ENCODE measurements at regions not wholly inside any gene's neighbourhood (a gene's known extent, or its start where the extent isn't known, plus 50 kb on each side); places are given as distances from the start of the nearest gene placed in this dataset.

- H3K9me2 ChIP-seq (ENCODE audit: insufficient read depth), result no peaks in the 10 kb centered on the region
- TF ChIP-seq, protein P1, sequence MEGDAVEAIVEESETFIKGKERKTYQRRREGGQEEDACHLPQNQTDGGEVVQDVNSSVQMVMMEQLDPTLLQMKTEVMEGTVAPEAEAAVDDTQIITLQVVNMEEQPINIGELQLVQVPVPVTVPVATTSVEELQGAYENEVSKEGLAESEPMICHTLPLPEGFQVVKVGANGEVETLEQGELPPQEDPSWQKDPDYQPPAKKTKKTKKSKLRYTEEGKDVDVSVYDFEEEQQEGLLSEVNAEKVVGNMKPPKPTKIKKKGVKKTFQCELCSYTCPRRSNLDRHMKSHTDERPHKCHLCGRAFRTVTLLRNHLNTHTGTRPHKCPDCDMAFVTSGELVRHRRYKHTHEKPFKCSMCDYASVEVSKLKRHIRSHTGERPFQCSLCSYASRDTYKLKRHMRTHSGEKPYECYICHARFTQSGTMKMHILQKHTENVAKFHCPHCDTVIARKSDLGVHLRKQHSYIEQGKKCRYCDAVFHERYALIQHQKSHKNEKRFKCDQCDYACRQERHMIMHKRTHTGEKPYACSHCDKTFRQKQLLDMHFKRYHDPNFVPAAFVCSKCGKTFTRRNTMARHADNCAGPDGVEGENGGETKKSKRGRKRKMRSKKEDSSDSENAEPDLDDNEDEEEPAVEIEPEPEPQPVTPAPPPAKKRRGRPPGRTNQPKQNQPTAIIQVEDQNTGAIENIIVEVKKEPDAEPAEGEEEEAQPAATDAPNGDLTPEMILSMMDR (conservative IDR thresholded peaks at IDR 0.05), result no peak
- TF ChIP-seq EZH2 (IDR thresholded peaks at IDR 0.05; ENCODE audit: low read depth), result no peak
- BruUV-seq (replicated peaks), result no TSS peak
Measured at GRCh38 chr16:86287664-86288201, 222.6 kb upstream of the FOXF1 start.

DNA sequence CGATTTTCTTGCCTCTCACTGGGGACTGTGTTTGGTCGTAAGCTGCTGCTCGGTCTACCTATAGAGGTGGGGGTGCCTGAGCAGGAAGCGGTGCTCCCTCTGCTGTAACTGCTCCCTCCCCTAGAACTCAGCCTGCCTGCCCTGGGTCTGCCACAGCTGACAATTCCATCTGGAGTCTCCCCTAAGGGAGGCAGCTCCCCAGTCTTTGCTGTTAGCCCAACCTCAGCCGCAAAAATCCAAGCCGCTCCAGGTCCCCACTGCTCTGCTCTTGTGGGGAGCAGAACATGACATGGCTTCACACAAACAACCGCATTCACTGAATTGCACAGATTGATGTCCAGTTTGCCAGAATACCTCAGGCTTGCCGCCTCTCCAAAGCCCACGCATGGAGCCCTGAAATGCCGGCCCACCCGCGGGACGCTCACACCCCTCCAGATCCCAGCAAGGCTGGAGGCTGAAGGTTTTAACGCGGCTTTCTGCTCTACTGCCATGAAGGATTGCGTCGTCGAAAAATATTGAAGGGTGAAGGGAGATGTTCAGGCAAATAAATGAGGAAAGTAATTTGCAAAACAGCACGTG lies 221.5 kb upstream of the FOXF1 start:
- POLR2A ChIA-PET (ENCODE audit: unreplicated experiment), result no interaction called here
- H3K9me2 ChIP-seq (ENCODE audit: insufficient read depth), result no peaks in the 10 kb centered on the region
- no peaks in the 10 kb centered on the region for H3K4me1 ChIP-seq (replicated peaks; ENCODE audit: insufficient read depth)
- no peak overlapping the region for H3K4me2 ChIP-seq
- no peaks in the 10 kb centered on the region for H3K79me2 ChIP-seq (ENCODE audit: low read depth)
- no peak for TF ChIP-seq EZH2 (IDR thresholded peaks at IDR 0.05; ENCODE audit: low read depth)
- TF ChIP-seq, protein P1 (conservative IDR thresholded peaks at IDR 0.05), result no peak
- DNase-seq, result no peak
- no peak overlapping the region for H2AFZ ChIP-seq
- no peaks in the 10 kb centered on the region for H3K36me3 ChIP-seq (ENCODE audit: low read depth)
- H4K20me1 ChIP-seq (ENCODE audit: insufficient read depth), result no peaks in the 10 kb centered on the region
- no peak overlapping the region for H3K27ac ChIP-seq
- BruUV-seq (replicated peaks), result no TSS peak
- peaks cover 97% of the 10 kb centered on the region for H3K27me3 ChIP-seq (ENCODE audit: insufficient read depth, low read depth)
- H3K4me3 ChIP-seq, result no peak overlapping the region
- no peaks in the 10 kb centered on the region for H3K9me3 ChIP-seq (ENCODE audit: insufficient read depth, low read depth)
- CTCF ChIA-PET, result no interaction called here
- intact Hi-C loops (cut with micrococcal nuclease; ENCODE audit: unreplicated experiment), result no loop called here
- no peaks in the 10 kb centered on the region for H3F3A ChIP-seq (ENCODE audit: insufficient read depth, low read depth)

More at GRCh38 chr16:86287664-86288201, 222.6 kb upstream of the FOXF1 start:
- Histone ChIP-seq H3F3A (ENCODE audit: insufficient read depth, low read depth) (no peaks in the 10 kb centered on the region), H3K4me1 (replicated peaks; ENCODE audit: insufficient read depth) (no peaks in the 10 kb centered on the region), H3K4me3 (no peak overlapping the region), H3K4me2 (no peak overlapping the region), H3K27ac (no peak overlapping the region), H2AFZ (no peak overlapping the region), H3K9me3 (ENCODE audit: insufficient read depth, low read depth) (no peaks in the 10 kb centered on the region), H3K27me3 (ENCODE audit: insufficient read depth, low read depth) (peaks cover 97% of the 10 kb centered on the region), H3K36me3 (ENCODE audit: low read depth) (no peaks in the 10 kb centered on the region), H3K79me2 (ENCODE audit: low read depth) (no peaks in the 10 kb centered on the region), H4K20me1 (ENCODE audit: insufficient read depth) (no peaks in the 10 kb centered on the region)
- intact Hi-C loops (cut with micrococcal nuclease; ENCODE audit: unreplicated experiment), result no loop called here
- CTCF ChIA-PET, result no interaction called here
- no peak for DNase-seq
- POLR2A ChIA-PET (ENCODE audit: unreplicated experiment), result no interaction called here

- no peak overlapping the region for H3K4me2 ChIP-seq
- H3K9me3 ChIP-seq (ENCODE audit: insufficient read depth, low read depth), result no peaks in the 10 kb centered on the region
- H3K27me3 ChIP-seq (ENCODE audit: insufficient read depth, low read depth), result peaks cover 96% of the 10 kb centered on the region
- no peaks in the 10 kb centered on the region for H3F3A ChIP-seq (ENCODE audit: insufficient read depth, low read depth)
- H3K4me1 ChIP-seq (replicated peaks; ENCODE audit: insufficient read depth), result no peaks in the 10 kb centered on the region
- no peaks in the 10 kb centered on the region for H4K20me1 ChIP-seq (ENCODE audit: insufficient read depth)
- no peak overlapping the region for H3K27ac ChIP-seq
- TF ChIP-seq, protein P1 (conservative IDR thresholded peaks at IDR 0.05), result no peak
- no peak for TF ChIP-seq EZH2 (IDR thresholded peaks at IDR 0.05; ENCODE audit: low read depth)
- H3K9me2 ChIP-seq (ENCODE audit: insufficient read depth), result no peaks in the 10 kb centered on the region
- no peak overlapping the region for H2AFZ ChIP-seq
- intact Hi-C loops (cut with micrococcal nuclease; ENCODE audit: unreplicated experiment), result no loop called here
- POLR2A ChIA-PET (ENCODE audit: unreplicated experiment), result no interaction called here
- BruUV-seq (replicated peaks), result no TSS peak
- DNase-seq, result no peak
- no peaks in the 10 kb centered on the region for H3K79me2 ChIP-seq (ENCODE audit: low read depth)
- no peaks in the 10 kb centered on the region for H3K36me3 ChIP-seq (ENCODE audit: low read depth)
- CTCF ChIA-PET, result no interaction called here
- no peak overlapping the region for H3K4me3 ChIP-seq
Measured at GRCh38 chr16:86289304-86289703, 221.0 kb upstream of the FOXF1 start.

All from PC-9 (cell line).